ACHN (cell line): ENCODE measurements at regions not wholly inside any gene's neighbourhood (a gene's known extent, or its start where the extent isn't known, plus 50 kb on each side); places are given as distances from the start of the nearest gene placed in this dataset.

Source experiments
- DNase-seq: peaks from one replicate; pipeline ENCODE4 v3.0.0-alpha.2; 2015
- in situ Hi-C: cut with HindIII; loops from 2 replicates; pipeline ENCODE4 v1.10.0; 2017; ENCODE audit warnings: low sequenced_read_pairs, low pct_ligation_motif_present, low pct_unique_long_range_greater_than_20kb

DNA sequence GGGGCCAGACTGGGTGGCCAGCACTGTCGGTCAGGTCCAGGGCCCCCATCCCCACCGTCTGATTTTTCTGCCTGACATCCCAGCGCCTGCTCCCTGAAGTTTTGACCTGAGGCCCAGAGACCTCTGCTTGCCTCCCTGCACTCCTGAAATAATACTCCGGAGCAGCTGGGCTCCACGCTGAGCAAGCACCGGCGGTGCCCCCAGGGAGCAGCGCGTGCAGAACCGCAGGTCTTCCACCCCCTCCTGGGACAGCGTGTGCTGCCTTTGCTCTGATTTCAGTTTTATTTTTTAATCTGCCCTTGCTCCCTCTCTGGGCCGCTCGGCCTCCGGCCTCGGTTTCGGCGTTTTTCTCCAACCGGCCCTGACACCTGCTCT, 132.4 kb upstream of the GSE1 start:
- in situ Hi-C loops = no loop called here
- DNase-seq = no peak

- in situ Hi-C loops = no loop called here
- no peak for DNase-seq
Observed at GRCh38 chr16:85481206-85481605, 131.9 kb upstream of the GSE1 start.

GRCh38 chr16:85481738-85482137, 131.4 kb upstream of the GSE1 start:
- DNase-seq = no peak
- in situ Hi-C loops = no loop called here

GRCh38 chr16:85483424-85483823, 129.7 kb upstream of the GSE1 start:
- no peak for DNase-seq

DNA sequence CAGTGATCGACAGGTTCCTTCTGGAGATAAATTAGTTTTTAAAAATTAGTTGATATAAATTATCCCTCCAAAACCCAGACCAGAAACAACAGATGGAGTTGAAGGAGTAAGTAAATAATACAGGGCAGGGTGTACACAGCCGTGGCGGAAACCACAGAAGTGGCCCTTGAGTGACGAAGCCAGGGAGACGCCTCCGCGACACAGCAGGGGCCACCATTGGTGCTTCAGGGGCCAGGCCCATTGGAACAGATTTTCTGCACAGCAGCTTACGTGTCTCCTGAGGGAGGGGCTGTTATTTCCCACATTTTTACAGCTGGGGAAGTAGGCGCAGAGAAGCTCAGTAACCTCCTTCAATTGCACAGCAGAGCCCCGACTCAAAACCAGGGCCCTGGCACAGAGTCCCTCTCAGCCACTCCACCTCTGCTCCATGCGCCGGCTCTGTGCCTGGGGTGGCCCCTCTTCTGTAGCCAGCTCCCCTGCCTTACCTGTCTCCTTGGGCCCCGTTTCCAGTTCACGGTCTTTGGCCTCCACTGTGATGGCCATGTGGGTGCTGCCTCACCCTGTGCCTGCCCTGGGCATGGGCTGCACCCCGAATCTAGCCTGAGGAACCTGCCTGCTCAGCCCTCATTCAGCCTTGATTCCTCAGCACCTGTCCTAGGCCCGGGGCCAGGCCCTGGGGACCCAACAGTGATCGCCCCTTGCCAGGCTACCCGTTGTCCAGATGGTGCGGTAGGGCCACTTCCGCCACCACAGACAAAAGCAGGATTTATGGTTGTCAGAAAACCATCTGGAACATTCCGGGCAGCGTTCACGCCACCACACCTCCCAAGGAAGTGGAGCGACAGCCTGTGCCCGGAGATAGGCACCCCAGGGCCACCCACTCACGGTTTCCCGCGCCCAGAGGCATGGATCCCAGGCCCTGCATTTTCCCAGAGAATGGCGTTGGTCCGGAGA, 128.5 kb upstream of the GSE1 start:
- no peak for DNase-seq
- in situ Hi-C loops = no loop called here

More at GRCh38 chr16:85483424-85483823, 129.7 kb upstream of the GSE1 start:
- in situ Hi-C loops = no loop called here

GRCh38 chr16:85485379-85485778, 127.7 kb upstream of the GSE1 start:
- in situ Hi-C loops = no loop called here
- no peak for DNase-seq

- no peak for DNase-seq
- in situ Hi-C loops = no loop called here
Observed at GRCh38 chr16:85486256-85486915, 126.7 kb upstream of the GSE1 start.

DNA sequence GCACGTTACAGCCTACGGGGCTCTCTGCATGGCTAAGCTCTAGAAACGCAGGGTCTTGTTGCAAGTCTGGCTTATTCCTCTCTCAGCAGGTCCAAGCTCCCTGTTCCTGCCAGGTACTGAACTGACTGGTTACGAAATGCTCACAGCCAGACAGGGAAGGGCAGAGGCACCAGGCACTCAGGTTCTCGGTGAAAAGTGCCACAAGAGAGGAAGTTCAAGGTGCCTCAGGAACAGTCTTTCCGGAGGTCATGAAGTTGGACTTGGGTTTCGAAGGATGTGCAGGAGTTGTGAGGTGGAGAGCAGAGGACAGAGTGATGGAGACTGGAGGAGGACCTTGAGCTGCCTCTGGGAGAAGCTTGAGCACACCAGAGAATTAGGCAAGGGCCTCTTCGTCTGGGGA, 124.7 kb upstream of the GSE1 start:
- no peak for DNase-seq
- in situ Hi-C loops = no loop called here

DNA sequence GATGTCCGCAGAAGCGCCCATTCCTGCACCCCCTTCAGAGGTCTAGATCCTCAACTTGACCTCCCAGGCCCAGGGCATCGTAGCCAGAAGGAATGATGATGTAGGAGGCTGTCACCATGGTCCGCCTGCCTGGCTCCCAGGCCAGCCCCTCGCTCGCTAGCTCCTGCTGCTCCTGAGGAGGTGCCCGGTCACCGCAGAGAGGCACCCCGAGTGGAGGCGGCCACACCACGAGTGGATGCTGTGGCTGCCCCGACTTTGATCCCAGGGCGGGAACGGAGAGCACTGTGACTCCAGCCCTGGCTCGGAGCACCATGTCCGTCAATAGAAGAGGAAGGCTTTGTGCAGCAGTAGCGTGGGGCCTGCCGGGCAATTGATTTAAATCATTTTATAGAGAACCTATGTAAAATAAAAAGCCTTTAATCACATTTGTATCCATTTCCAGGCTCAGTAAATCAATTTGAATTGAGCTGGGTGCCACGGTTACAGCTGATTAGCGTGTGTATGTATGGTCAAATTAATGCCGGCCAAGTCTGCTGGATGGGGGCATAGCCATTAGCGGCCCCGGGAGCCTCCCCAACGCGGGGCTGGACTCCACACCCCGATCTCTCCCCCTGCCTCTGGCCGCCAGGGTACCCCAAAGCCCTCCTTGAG, 122.6 kb upstream of the GSE1 start:
- in situ Hi-C loops = no loop called here
- no peak for DNase-seq

- in situ Hi-C loops = no loop called here
- peak; percentile 50 for DNase-seq
Observed at GRCh38 chr16:85491058-85491771, 121.9 kb upstream of the GSE1 start.

DNA sequence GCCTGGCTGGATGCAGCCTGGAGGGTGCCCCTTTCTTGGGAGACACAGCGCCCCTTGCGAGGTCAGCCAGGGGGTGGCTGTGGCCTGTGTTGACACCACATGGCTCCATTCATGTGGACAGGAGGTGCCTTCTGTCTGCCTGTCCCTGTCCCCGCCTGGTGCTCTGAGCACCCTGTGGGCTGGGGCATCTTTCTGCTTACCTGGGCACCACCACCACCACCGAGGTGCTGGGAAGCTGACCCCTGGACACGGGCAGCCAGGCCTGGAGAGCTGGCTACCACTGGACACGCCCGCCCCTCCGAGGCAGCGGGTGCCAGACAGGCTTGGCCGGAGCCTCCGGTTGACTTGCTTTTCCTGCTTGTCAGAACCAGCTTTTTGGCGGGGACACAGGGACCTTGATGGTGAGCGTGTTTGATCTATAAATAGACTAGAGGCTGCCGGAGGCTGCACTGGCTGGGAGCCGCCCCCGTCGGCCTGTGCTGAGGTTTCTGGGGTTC, 121.3 kb upstream of the GSE1 start:
- in situ Hi-C loops = no loop called here
- no peak for DNase-seq

- no peak for DNase-seq
- in situ Hi-C loops = no loop called here
Observed at GRCh38 chr16:85492295-85492864, 120.7 kb upstream of the GSE1 start.

GRCh38 chr16:85494315-85494714, 118.8 kb upstream of the GSE1 start:
- DNase-seq = no peak
- in situ Hi-C loops = no loop called here

GRCh38 chr16:85495259-85495658, 117.9 kb upstream of the GSE1 start:
- in situ Hi-C loops = no loop called here
- DNase-seq = no peak

DNA sequence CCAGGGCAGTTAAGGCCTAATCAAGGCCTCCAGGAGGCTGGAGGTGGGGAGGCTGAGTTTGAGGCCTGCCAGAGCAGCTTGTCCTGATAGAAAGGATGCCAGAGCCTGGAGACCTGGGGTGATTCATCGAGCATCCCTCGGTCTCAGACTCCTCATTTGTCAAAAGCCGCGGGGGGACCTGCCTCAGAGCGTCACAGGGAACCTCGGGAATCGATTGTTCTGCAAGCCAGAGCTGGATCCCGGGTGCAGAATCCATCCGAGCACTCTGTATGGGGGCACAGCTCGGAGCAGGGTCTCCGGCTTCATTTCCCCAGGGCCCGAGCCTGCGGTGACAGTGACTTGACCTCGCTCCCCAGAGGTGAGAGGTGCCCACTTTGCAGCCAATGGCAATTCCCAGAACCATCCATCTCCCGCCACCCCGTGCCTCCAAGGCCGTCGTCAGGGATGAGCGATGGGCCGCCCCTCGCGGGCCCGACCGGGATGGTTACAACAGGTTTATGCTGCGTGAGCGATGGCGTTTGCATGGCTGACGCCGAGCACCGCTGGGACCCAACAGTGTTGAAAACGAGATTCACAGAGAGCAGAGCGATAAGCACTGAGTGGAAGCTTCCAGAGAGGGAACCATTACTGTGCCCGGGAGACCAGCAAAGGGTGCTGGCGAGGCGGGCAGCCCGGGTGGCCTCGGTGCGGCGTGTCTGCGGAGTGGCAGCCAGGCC, 117.1 kb upstream of the GSE1 start:
- no peak for DNase-seq
- in situ Hi-C loops = no loop called here

GRCh38 chr16:85497622-85498314, 115.4 kb upstream of the GSE1 start:
- DNase-seq = no peak
- in situ Hi-C loops = no loop called here

- DNase-seq = no peak
- in situ Hi-C loops = no loop called here
Observed at GRCh38 chr16:85498607-85499006, 114.5 kb upstream of the GSE1 start.
